CD4-positive, alpha-beta T cell (primary cell): ENCODE measurements at regions not wholly inside any gene's neighbourhood (a gene's known extent, or its start where the extent isn't known, plus 50 kb on each side); places are given as distances from the start of the nearest gene placed in this dataset.

Experiments
- ATAC-seq: fragments of 200-7000 bp; cut with Tn5 transposase; one replicate; pipeline ENCODE4 v1.10.0; 2022; ENCODE audit warnings: mild to moderate bottlenecking; ENCODE audit not compliant: poor library complexity
- CTCF ChIA-PET: fragments of 350-600 bp; sonication (Branson Sonifier 250); formaldehyde crosslinking; loops from one replicate; lab custom pipeline; 2021; ENCODE audit warnings: antibody characterized with exemption, inconsistent platforms; lab: Charles Lee
- POLR2A ChIA-PET: fragments of 350-600 bp; sonication (Branson Sonifier 250); formaldehyde crosslinking; loops from one replicate; lab custom pipeline; 2021; ENCODE audit warnings: antibody characterized with exemption, inconsistent platforms; lab: Charles Lee
- DNase-seq, 14 experiments: peaks; one replicate each; pipeline ENCODE4 v3.0.0-alpha.2; 2013 to 2020; ENCODE audit warnings: mixed read lengths in 2 of 14
- H3K27ac ChIP-seq, 2 donors: one replicate each; pipeline versions ENCODE4 v1.5.1 to v1.7.0; 2013; ENCODE audit warnings: low read length in 2 of 2, low read depth in 1 of 2, mild to moderate bottlenecking in 1 of 2
- H3K27me3 ChIP-seq, 2 experiments: 1 replicate in 1 of 2; 2 replicates in 1 of 2; pipeline versions ENCODE4 v1.6.1 to v1.7.0; 2013; ENCODE audit warnings: low read length in 2 of 2, control low read depth in 1 of 2, mild to moderate bottlenecking in 1 of 2, moderate library complexity in 1 of 2; ENCODE audit not compliant: insufficient read depth in 2 of 2, control insufficient read depth in 1 of 2
- H3K36me3 ChIP-seq: one replicate; pipeline ENCODE4 v1.6.1; 2013; ENCODE audit warnings: low read length, control low read depth; ENCODE audit not compliant: insufficient read depth
- H3K4me1 ChIP-seq: one replicate; pipeline ENCODE4 v1.6.1; 2013; ENCODE audit warnings: low read length, control low read depth; ENCODE audit not compliant: insufficient read depth
- H3K4me3 ChIP-seq: one replicate; pipeline ENCODE4 v1.5.1; 2013; ENCODE audit warnings: mild to moderate bottlenecking, low read length, moderate library complexity
- H3K9me3 ChIP-seq, 2 experiments: 1 replicate in 1 of 2; 2 replicates in 1 of 2; pipeline versions ENCODE4 v1.6.1 to v1.7.0; 2013; ENCODE audit warnings: low read length in 2 of 2, mild to moderate bottlenecking in 2 of 2, control low read depth in 1 of 2, moderate library complexity in 1 of 2; ENCODE audit not compliant: control insufficient read depth in 1 of 2, insufficient read depth in 1 of 2
- H3K27ac Mint-ChIP-seq: one replicate; pipeline ENCODE4 v1.8.0; 2020; ENCODE audit warnings: mixed read lengths
- H3K27me3 Mint-ChIP-seq: one replicate; pipeline ENCODE4 v1.8.0; 2021; ENCODE audit warnings: mixed read lengths
- H3K36me3 Mint-ChIP-seq: one replicate; pipeline ENCODE4 v1.8.0; 2021; ENCODE audit warnings: low read depth, mixed read lengths
- H3K4me1 Mint-ChIP-seq: one replicate; pipeline ENCODE4 v1.8.0; 2021; ENCODE audit warnings: low read depth, mixed read lengths
- H3K4me3 Mint-ChIP-seq: one replicate; pipeline ENCODE4 v1.8.0; 2020; ENCODE audit warnings: mild to moderate bottlenecking, mixed read lengths
- H3K9me3 Mint-ChIP-seq: one replicate; pipeline ENCODE4 v1.8.0; 2020; ENCODE audit warnings: mixed read lengths
- intact Hi-C, 2 experiments: fragments of 100-400 bp; cut with DNase I in 1 of 2; cut with micrococcal nuclease in 1 of 2; formaldehyde crosslinking; loops; one replicate each; pipeline versions ENCODE4 v1.15.1 to v1.9.0; 2023 to 2025; cut with DNase I, micrococcal nuclease
- TF ChIP-seq, protein P1 (sequence below): fragments of 200-600 bp; IDR thresholded peaks from one replicate; pipeline ENCODE4 v1.8.0; 2022; ENCODE audit warnings: antibody characterized with exemption, mild to moderate bottlenecking

DNA sequence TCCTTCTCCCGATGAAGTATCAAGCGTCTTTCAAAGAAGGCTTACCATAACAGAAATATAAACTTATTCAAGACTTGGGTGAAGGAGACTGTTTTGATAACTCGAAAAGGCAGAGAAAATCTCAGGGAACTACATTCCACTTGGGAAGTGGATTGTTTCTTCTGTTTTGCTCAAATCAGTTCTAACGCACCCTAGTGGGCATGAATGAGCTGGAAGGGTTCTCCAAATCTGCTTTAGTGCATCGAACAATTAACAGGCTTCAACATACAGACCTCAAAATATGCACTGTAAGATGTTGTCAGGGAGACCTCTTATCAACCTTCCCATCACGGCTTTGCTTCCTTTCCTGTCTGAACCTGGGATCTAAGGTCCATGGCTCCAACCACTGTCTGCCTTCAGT is 392.5 kb downstream of the CD83 start:
- Histone ChIP-seq H3K9me3 (no peaks in the 10 kb centered on the region), H3K4me3 (no peak overlapping the region), H3K27ac (no peak overlapping the region), H3K27me3 (no peaks in the 10 kb centered on the region), H3K36me3 (no peaks in the 10 kb centered on the region), H3K4me1 (peaks cover 7% of the 10 kb centered on the region)
- intact Hi-C loops: no loop called here
- CTCF ChIA-PET: no interaction called here
- Mint-ChIP-seq H3K4me3 (no peak overlapping the region), H3K9me3 (no peaks in the 10 kb centered on the region), H3K27me3 (no peaks in the 10 kb centered on the region), H3K36me3 (no peaks in the 10 kb centered on the region), H3K4me1 (peaks cover 32% of the 10 kb centered on the region), H3K27ac (no peak overlapping the region)
- no peak for DNase-seq
- POLR2A ChIA-PET: no interaction called here
- TF ChIP-seq, protein P1, sequence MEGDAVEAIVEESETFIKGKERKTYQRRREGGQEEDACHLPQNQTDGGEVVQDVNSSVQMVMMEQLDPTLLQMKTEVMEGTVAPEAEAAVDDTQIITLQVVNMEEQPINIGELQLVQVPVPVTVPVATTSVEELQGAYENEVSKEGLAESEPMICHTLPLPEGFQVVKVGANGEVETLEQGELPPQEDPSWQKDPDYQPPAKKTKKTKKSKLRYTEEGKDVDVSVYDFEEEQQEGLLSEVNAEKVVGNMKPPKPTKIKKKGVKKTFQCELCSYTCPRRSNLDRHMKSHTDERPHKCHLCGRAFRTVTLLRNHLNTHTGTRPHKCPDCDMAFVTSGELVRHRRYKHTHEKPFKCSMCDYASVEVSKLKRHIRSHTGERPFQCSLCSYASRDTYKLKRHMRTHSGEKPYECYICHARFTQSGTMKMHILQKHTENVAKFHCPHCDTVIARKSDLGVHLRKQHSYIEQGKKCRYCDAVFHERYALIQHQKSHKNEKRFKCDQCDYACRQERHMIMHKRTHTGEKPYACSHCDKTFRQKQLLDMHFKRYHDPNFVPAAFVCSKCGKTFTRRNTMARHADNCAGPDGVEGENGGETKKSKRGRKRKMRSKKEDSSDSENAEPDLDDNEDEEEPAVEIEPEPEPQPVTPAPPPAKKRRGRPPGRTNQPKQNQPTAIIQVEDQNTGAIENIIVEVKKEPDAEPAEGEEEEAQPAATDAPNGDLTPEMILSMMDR: no peak
- no peak for ATAC-seq

DNA sequence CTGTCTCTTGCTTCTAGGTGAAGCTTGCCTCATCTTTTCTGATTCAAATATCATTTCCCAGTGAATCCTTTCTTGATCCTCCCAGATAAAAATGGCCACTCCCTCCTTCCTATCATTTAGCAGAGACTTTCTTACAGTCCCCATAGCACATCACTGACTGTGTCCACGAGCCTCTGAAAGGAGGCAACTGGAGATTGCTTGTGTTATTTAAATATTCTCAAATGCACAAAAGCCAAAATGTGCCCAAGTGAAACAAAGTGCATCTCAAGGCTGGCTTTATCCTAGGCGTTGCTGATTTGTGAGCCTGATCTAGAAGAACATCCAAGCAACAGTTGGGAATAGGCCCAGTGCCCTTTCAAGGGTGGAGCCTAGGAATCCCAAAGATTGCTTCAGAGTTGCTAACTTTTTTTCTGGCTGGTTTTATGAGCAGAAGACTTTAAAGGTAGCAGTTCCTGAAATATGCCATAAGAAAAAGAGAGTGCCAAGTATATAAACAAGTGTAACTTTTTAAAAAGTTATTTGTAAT is 393.6 kb downstream of the CD83 start:
- no peak overlapping the region for H3K4me3 Mint-ChIP-seq

DNA sequence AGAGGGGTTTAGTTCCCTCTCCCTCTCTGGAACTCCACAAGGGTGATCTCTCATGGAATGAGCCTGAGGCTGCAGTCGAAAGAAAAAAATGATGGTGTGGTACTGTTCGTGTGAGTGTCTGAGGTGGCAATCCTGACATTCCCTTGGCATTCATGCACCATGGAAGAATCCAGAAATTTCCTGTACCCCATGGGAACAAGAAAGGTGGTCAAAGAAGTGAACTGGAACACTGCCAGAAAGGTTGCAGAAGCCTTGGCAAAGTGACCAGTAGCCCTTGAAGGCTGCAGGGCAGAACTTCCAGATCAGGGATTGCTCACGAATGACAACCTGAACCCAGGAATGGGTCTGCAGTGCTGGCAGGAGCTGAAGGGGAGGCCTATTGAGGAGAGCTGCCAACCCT is 394.7 kb downstream of the CD83 start:
- Mint-ChIP-seq H3K9me3 (no peaks in the 10 kb centered on the region), H3K27ac (no peak overlapping the region), H3K36me3 (no peaks in the 10 kb centered on the region), H3K27me3 (no peaks in the 10 kb centered on the region), H3K4me1 (peaks cover 17% of the 10 kb centered on the region), H3K4me3 (no peak overlapping the region)
- POLR2A ChIA-PET: no interaction called here
- CTCF ChIA-PET: no interaction called here
- intact Hi-C loops: no loop called here
- Histone ChIP-seq H3K27me3 (no peaks in the 10 kb centered on the region), H3K9me3 (no peaks in the 10 kb centered on the region), H3K27ac (no peak overlapping the region), H3K4me3 (no peak overlapping the region), H3K4me1 (no peaks in the 10 kb centered on the region), H3K36me3 (no peaks in the 10 kb centered on the region)
- DNase-seq: no peak
- TF ChIP-seq, protein P1: no peak
- ATAC-seq: no peak

More for the DNA sequence above, 393.6 kb downstream of the CD83 start:
- H3K36me3 ChIP-seq: no peaks in the 10 kb centered on the region
- no peaks in the 10 kb centered on the region for H3K27me3 ChIP-seq
- intact Hi-C loops: no loop called here
- CTCF ChIA-PET: no interaction called here
- POLR2A ChIA-PET: no interaction called here
- DNase-seq: no peak
- H3K27ac Mint-ChIP-seq: no peak overlapping the region
- H3K27ac ChIP-seq: no peak overlapping the region
- no peaks in the 10 kb centered on the region for H3K9me3 ChIP-seq
- TF ChIP-seq, protein P1: no peak
- ATAC-seq: no peak
- H3K9me3 Mint-ChIP-seq: no peaks in the 10 kb centered on the region
- H3K4me1 Mint-ChIP-seq: peaks cover 27% of the 10 kb centered on the region
- no peaks in the 10 kb centered on the region for H3K36me3 Mint-ChIP-seq
- peaks cover 7% of the 10 kb centered on the region for H3K4me1 ChIP-seq
- no peaks in the 10 kb centered on the region for H3K27me3 Mint-ChIP-seq
- no peak overlapping the region for H3K4me3 ChIP-seq
